ENCODE measurements at regions not wholly inside any gene's neighbourhood (a gene's known extent, or its start where the extent isn't known, plus 50 kb on each side); places are given as distances from the start of the nearest gene placed in this dataset.

DNA sequence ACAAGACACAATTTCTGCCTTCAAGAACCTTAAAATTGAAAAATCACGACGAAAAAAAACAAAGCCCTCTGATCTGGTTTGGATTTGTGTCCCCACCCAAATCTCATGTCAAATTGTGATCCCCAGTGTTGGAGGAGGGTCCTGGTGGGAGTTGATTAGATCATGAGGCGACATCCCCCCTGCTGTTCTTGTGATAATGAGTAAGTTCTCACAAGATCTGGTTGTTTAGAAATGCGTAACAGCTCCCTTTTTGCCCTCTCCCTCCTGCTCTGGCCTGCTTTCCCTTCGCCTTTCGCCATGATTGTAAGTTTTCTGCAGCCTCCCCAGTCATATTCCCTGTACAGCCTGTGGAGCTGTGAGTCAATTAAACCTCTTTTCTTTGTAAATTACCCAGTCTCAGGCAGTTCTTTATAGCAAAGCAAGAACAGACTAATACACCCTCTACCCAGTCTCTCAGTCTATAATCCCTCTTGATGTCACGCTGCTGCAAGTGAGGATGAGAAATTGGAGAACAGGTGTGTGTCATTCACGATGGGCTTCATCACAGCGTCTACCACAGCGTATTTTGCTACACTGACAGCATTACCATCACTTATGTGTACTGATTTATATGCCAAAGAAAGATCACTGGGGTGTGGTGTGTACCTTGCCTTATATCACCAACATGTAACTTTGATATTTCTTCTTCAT lies 330.7 kb downstream of the MTX2 start:
- Histone ChIP-seq H3K36me3 (no peaks in the 10 kb centered on the region), H3K9me3 (no peaks in the 10 kb centered on the region), H3K4me3 (no peak overlapping the region), H3K27me3 (no peaks in the 10 kb centered on the region), H3K4me1 (no peaks in the 10 kb centered on the region), H3K27ac (no peak overlapping the region)
- no peak for DNase-seq (ENCODE audit: low spot score)
- TF ChIP-seq, protein P1, sequence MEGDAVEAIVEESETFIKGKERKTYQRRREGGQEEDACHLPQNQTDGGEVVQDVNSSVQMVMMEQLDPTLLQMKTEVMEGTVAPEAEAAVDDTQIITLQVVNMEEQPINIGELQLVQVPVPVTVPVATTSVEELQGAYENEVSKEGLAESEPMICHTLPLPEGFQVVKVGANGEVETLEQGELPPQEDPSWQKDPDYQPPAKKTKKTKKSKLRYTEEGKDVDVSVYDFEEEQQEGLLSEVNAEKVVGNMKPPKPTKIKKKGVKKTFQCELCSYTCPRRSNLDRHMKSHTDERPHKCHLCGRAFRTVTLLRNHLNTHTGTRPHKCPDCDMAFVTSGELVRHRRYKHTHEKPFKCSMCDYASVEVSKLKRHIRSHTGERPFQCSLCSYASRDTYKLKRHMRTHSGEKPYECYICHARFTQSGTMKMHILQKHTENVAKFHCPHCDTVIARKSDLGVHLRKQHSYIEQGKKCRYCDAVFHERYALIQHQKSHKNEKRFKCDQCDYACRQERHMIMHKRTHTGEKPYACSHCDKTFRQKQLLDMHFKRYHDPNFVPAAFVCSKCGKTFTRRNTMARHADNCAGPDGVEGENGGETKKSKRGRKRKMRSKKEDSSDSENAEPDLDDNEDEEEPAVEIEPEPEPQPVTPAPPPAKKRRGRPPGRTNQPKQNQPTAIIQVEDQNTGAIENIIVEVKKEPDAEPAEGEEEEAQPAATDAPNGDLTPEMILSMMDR (IDR thresholded peaks at IDR 0.05): no peak

- no peak for DNase-seq (ENCODE audit: low spot score)
Observed at GRCh38 chr2:176601066-176601465, 331.8 kb downstream of the MTX2 start.

GRCh38 chr2:176612036-176612435 lies 342.8 kb downstream of the MTX2 start:
- DNase-seq (ENCODE audit: low spot score): no peak
- Histone ChIP-seq H3K9me3 (no peaks in the 10 kb centered on the region), H3K4me3 (no peak overlapping the region), H3K4me1 (peaks cover 0 to 14% of the 10 kb centered on the region in 2 donors), H3K27ac (no peak overlapping the region), H3K27me3 (no peaks in the 10 kb centered on the region), H3K36me3 (no peaks in the 10 kb centered on the region)
- TF ChIP-seq, protein P1 (IDR thresholded peaks at IDR 0.05): no peak

More at GRCh38 chr2:176601066-176601465, 331.8 kb downstream of the MTX2 start:
- Histone ChIP-seq H3K9me3 (no peaks in the 10 kb centered on the region), H3K36me3 (no peaks in the 10 kb centered on the region), H3K4me3 (no peak overlapping the region), H3K27me3 (no peaks in the 10 kb centered on the region), H3K27ac (no peak overlapping the region), H3K4me1 (no peaks in the 10 kb centered on the region)
- TF ChIP-seq, protein P1 (IDR thresholded peaks at IDR 0.05): no peak

- Histone ChIP-seq H3K4me3 (no peak overlapping the region), H3K27ac (no peak overlapping the region), H3K4me1 (peaks cover 0 to 14% of the 10 kb centered on the region in 2 donors), H3K9me3 (no peaks in the 10 kb centered on the region), H3K27me3 (no peaks in the 10 kb centered on the region), H3K36me3 (no peaks in the 10 kb centered on the region)
- TF ChIP-seq, protein P1 (IDR thresholded peaks at IDR 0.05): no peak
- no peak for DNase-seq (ENCODE audit: low spot score)
Observed at GRCh38 chr2:176612736-176613135, 343.5 kb downstream of the MTX2 start.

GRCh38 chr2:176613323-176613987 lies 344.2 kb downstream of the MTX2 start:
- TF ChIP-seq, protein P1 (IDR thresholded peaks at IDR 0.05): no peak
- H3K9me3 ChIP-seq: no peaks in the 10 kb centered on the region
- peaks cover 0 to 14% of the 10 kb centered on the region in 2 donors for H3K4me1 ChIP-seq
- no peak overlapping the region for H3K27ac ChIP-seq
- H3K36me3 ChIP-seq: no peaks in the 10 kb centered on the region
- no peaks in the 10 kb centered on the region for H3K27me3 ChIP-seq
- H3K4me3 ChIP-seq: no peak overlapping the region
- no peak for DNase-seq (ENCODE audit: low spot score)
